ENCODE measurements at regions not wholly inside any gene's neighbourhood (a gene's known extent, or its start where the extent isn't known, plus 50 kb on each side); places are given as distances from the start of the nearest gene placed in this dataset.

- Histone ChIP-seq H3K4me2 (ENCODE audit: low read length) (no peak overlapping the region), H3K27me3 (ENCODE audit: insufficient read depth, low read depth, low read length) (no peaks in the 10 kb centered on the region), H2AFZ (ENCODE audit: low read depth, low read length) (no peak overlapping the region), H3K9me2 (ENCODE audit: insufficient read depth, low read length) (no peaks in the 10 kb centered on the region), H3K27ac (ENCODE audit: low read length) (no peak overlapping the region), H3K4me3 (ENCODE audit: low read length) (no peak overlapping the region), H3K36me3 (ENCODE audit: insufficient read depth, low read length) (no peaks in the 10 kb centered on the region), H3K9me3 (ENCODE audit: low read length) (no peaks in the 10 kb centered on the region), H4K20me1 (ENCODE audit: insufficient read depth) (no peaks in the 10 kb centered on the region), H3K9ac (ENCODE audit: low read length) (no peak overlapping the region), H3K79me2 (replicated peaks; ENCODE audit: insufficient read depth, low read length) (no peaks in the 10 kb centered on the region), H3F3A (ENCODE audit: insufficient read depth, low read length, poor library complexity, severe bottlenecking) (no peaks in the 10 kb centered on the region)
- TF ChIP-seq CTCF (IDR thresholded peaks at IDR 0.05; ENCODE audit: poor library complexity, severe bottlenecking) (no peak), POLR2AphosphoS5 (IDR thresholded peaks at IDR 0.05) (no peak), EZH2 (IDR thresholded peaks at IDR 0.05; ENCODE audit: borderline replicate concordance, insufficient read depth, low read length, poor library complexity, severe bottlenecking) (no peak), EP300 (conservative IDR thresholded peaks at IDR 0.05; ENCODE audit: poor library complexity, severe bottlenecking) (no peak), TAF1 (IDR thresholded peaks at IDR 0.05; ENCODE audit: low read depth) (no peak), RAD21 (conservative IDR thresholded peaks at IDR 0.05) (no peak), SMC3 (conservative IDR thresholded peaks at IDR 0.05; ENCODE audit: poor library complexity) (no peak), MXI1 (conservative IDR thresholded peaks at IDR 0.05; ENCODE audit: poor library complexity, severe bottlenecking) (no peak)
- TF ChIP-seq, protein P1, sequence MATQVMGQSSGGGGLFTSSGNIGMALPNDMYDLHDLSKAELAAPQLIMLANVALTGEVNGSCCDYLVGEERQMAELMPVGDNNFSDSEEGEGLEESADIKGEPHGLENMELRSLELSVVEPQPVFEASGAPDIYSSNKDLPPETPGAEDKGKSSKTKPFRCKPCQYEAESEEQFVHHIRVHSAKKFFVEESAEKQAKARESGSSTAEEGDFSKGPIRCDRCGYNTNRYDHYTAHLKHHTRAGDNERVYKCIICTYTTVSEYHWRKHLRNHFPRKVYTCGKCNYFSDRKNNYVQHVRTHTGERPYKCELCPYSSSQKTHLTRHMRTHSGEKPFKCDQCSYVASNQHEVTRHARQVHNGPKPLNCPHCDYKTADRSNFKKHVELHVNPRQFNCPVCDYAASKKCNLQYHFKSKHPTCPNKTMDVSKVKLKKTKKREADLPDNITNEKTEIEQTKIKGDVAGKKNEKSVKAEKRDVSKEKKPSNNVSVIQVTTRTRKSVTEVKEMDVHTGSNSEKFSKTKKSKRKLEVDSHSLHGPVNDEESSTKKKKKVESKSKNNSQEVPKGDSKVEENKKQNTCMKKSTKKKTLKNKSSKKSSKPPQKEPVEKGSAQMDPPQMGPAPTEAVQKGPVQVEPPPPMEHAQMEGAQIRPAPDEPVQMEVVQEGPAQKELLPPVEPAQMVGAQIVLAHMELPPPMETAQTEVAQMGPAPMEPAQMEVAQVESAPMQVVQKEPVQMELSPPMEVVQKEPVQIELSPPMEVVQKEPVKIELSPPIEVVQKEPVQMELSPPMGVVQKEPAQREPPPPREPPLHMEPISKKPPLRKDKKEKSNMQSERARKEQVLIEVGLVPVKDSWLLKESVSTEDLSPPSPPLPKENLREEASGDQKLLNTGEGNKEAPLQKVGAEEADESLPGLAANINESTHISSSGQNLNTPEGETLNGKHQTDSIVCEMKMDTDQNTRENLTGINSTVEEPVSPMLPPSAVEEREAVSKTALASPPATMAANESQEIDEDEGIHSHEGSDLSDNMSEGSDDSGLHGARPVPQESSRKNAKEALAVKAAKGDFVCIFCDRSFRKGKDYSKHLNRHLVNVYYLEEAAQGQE (IDR thresholded peaks at IDR 0.05; ENCODE audit: borderline replicate concordance), result no peak
These were observed 429.1 kb downstream of the NR2F1-AS1 start for GRCh38 chr5:93151896-93152295.

GRCh38 chr5:93151121-93151520, 429.9 kb downstream of the NR2F1-AS1 start:
- TF ChIP-seq EP300 (conservative IDR thresholded peaks at IDR 0.05; ENCODE audit: poor library complexity, severe bottlenecking) (no peak), MXI1 (conservative IDR thresholded peaks at IDR 0.05; ENCODE audit: poor library complexity, severe bottlenecking) (no peak), TAF1 (IDR thresholded peaks at IDR 0.05; ENCODE audit: low read depth) (no peak)
- no peak overlapping the region for H3K9ac ChIP-seq (ENCODE audit: low read length)
- H3K9me3 ChIP-seq (ENCODE audit: low read length), result no peaks in the 10 kb centered on the region
- H3K27me3 ChIP-seq (ENCODE audit: insufficient read depth, low read depth, low read length), result no peaks in the 10 kb centered on the region
- H3F3A ChIP-seq (ENCODE audit: insufficient read depth, low read length, poor library complexity, severe bottlenecking), result no peaks in the 10 kb centered on the region
- H3K9me2 ChIP-seq (ENCODE audit: insufficient read depth, low read length), result no peaks in the 10 kb centered on the region
- no peaks in the 10 kb centered on the region for H3K36me3 ChIP-seq (ENCODE audit: insufficient read depth, low read length)
- H3K4me3 ChIP-seq (ENCODE audit: low read length), result no peak overlapping the region
- no peak overlapping the region for H2AFZ ChIP-seq (ENCODE audit: low read depth, low read length)
- no peak overlapping the region for H3K27ac ChIP-seq (ENCODE audit: low read length)
- H4K20me1 ChIP-seq (ENCODE audit: insufficient read depth), result no peaks in the 10 kb centered on the region
- H3K4me2 ChIP-seq (ENCODE audit: low read length), result no peak overlapping the region
- H3K79me2 ChIP-seq (replicated peaks; ENCODE audit: insufficient read depth, low read length), result no peaks in the 10 kb centered on the region
